ENCODE measurements at regions not wholly inside any gene's neighbourhood (a gene's known extent, or its start where the extent isn't known, plus 50 kb on each side); places are given as distances from the start of the nearest gene placed in this dataset.

- DNase-seq (ENCODE audit: low spot score): no peak
Observed at GRCh38 chr10:106183041-106183440, 981.5 kb downstream of the SORCS1 start.

GRCh38 chr10:106182542-106182941 lies 982.0 kb downstream of the SORCS1 start:
- no peak for DNase-seq (ENCODE audit: low spot score)

DNA sequence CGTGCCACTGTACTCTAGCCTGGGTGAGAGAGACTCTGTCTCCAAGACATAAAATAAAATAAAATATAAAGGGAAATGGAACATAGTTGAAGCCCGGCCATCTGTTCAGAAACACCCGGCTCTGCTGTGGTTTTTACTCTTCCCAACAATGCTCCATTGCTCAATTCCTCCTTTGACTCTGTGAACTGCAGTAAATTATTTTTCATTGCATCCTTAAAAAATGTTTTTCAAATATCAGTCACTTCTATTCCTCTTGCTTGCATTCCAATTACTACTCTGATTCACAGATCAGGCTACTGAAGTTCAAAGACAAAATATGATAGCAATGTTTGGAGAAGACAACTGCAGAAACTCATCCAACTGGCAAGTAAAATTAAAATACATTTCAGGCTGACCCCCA lies 983.0 kb downstream of the SORCS1 start:
- DNase-seq (ENCODE audit: low spot score): no peak

- no peak for DNase-seq (ENCODE audit: low spot score)
Observed at GRCh38 chr10:106179430-106179829, 985.1 kb downstream of the SORCS1 start.

DNA sequence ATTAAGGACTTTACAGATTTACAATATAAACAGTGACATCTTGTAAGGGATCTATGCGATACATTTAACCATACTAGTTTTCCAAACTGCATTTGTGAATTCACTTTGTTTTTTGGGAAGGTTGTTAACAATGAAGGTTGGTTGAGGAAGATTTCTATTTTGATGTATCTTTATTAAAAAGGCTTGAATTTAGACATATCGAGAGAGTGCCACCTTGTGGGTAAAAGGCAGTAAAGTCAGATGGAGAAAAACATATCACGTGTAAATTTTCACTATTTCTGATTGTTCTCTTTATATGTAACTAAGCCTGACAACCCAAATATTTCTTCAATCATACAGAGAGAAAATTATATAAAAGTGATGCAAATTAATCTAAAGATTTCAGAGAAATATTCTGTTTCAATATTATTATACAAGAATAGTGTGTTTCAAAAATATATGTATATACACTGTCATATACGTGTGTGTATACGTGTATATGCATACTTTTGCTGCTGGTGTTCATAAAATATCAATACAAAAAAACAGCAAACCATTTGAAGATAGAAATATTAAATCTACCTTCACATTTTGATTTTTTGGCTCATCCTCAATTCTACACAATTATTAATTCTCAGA lies 988.6 kb downstream of the SORCS1 start:
- no peak for DNase-seq (ENCODE audit: low spot score)

GRCh38 chr10:106173838-106174237 lies 990.7 kb downstream of the SORCS1 start:
- DNase-seq (ENCODE audit: low spot score): no peak

DNA sequence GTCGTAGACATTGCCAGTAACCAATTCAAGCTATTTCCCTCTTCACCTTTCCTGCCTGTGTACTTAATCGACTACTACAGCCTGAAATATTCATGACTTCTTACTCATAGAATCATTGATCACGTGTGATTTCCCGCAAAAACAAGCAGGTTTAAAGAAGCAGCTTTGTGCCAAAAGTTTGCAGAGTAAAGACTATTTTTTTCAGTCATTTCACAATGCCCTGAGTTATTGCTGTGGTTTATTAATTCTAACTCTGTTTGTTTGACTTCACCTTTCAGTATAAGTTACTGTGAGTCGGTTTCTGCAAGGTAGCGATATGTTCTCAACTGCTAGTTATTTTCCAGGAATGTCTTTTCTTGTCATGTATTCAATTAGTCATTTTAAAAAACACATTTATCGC lies 995.3 kb downstream of the SORCS1 start:
- no peak for DNase-seq (ENCODE audit: low spot score)

GRCh38 chr10:106167946-106168345 lies 996.6 kb downstream of the SORCS1 start:
- DNase-seq (ENCODE audit: low spot score): no peak

GRCh38 chr10:106158241-106158640 lies 1006.3 kb downstream of the SORCS1 start:
- DNase-seq (ENCODE audit: low spot score): no peak

- no peak for DNase-seq (ENCODE audit: low spot score)
Observed at GRCh38 chr10:106147021-106147420, 1017.5 kb downstream of the SORCS1 start.

DNA sequence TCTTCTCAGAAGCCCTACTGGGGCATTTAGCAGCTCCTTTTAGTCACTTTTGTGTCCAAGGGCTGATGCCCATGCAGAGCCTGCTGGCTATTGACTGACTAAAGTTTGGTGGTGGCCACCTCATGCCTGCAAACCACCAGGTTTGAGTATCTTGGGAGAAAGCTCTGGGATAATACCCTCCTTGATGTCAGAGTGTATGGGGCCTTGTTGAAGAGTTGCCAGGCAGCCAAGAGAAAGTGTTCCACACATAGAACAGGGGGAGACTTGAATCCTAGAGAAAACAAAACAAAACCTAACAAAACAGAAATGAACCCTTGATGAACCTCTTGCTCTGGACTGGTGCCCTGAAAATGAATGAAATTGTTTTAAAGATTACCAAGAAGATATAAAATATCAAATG lies 1024.6 kb downstream of the SORCS1 start:
- no peak for DNase-seq (ENCODE audit: low spot score)

DNA sequence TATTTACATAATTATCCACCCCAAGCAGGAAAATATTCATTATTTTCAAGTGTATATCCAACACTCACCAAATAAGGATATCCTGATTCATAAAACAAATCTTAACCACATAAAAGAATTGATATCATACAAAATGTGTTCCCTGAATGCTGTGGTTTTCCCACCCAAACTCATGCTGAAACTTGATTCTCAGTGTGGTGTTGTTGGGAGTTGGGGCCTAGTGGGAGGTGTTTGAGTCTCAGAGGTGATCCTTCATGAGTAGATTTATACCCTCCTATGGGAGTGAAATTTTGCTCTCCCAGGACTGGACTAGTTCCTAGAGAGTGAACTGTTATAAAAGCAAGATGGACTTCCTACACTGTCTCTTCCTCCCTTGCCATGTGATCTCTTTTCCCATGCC lies 1028.3 kb downstream of the SORCS1 start:
- DNase-seq (ENCODE audit: low spot score): no peak

GRCh38 chr10:106134326-106135000 lies 1030.0 kb downstream of the SORCS1 start:
- DNase-seq (ENCODE audit: low spot score): no peak

- no peak for DNase-seq (ENCODE audit: low spot score)
Observed at GRCh38 chr10:106133451-106133850, 1031.1 kb downstream of the SORCS1 start.

DNA sequence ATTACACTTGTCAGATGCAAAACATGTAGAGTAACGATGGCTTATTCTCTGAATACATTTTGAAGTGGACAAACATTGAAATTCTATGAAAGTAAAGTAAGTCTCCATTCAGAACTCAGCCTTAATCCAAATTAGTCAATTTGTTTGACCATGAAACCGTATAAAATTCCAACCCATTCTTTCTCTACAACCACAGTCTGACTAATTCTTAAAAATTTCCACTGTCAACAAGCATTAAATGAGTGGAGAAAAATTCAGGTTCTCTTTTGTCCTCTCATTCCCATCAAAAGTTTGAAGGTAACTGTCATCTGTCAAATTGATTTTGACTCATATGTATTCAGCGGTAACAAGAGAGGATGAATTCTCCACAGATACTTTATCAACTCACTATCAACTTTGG lies 1031.5 kb downstream of the SORCS1 start:
- no peak for DNase-seq (ENCODE audit: low spot score)

- no peak for DNase-seq (ENCODE audit: low spot score)
Observed at GRCh38 chr10:106114656-106115186, 1049.8 kb downstream of the SORCS1 start.

GRCh38 chr10:106111246-106111645 lies 1053.3 kb downstream of the SORCS1 start:
- no peak for DNase-seq (ENCODE audit: low spot score)

DNA sequence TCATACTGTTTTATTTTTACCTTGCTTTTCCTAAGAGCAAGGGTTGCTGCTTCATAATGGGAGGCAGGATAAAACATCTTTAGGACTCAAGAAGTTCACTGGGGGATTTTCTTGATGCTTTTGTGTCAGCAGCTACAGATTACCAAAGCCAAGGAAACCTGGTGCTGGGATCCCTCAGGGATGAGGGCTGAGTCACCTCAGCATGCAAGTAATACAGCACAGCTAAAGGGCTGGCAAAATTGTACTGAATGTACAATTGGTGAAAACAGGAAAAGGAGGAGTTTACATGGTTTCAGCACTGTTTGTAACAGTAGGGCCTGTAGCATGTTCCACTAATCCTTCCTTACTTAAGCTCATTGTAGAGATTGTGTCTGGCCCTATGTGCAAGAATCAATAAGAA lies 1056.8 kb downstream of the SORCS1 start:
- no peak for DNase-seq (ENCODE audit: low spot score)

DNA sequence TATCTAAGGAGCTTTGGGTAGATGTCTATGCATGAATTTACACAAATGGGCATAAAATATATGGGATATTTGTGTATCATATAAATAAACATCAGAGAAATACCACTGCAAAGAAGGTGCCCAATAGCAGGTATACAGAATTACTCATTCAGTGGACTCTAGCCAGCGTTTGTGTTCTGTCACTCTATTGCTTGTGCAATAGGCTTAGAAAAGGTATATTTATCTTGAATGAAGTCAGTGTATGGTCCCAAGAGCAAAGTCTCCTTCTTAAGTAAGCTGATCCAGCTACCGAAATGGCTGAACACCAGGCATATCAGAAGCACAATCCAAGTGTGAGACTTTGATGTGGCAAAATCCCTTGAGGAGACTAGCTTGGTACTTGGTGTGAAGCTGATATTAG lies 1058.4 kb downstream of the SORCS1 start:
- DNase-seq (ENCODE audit: low spot score): no peak

- DNase-seq (ENCODE audit: low spot score): no peak
Observed at GRCh38 chr10:106089855-106090254, 1074.7 kb downstream of the SORCS1 start.

- DNase-seq (ENCODE audit: low spot score): no peak
Observed at GRCh38 chr10:106086391-106086790, 1078.1 kb downstream of the SORCS1 start.

GRCh38 chr10:106083572-106083971 lies 1080.9 kb downstream of the SORCS1 start:
- DNase-seq (ENCODE audit: low spot score): no peak

DNA sequence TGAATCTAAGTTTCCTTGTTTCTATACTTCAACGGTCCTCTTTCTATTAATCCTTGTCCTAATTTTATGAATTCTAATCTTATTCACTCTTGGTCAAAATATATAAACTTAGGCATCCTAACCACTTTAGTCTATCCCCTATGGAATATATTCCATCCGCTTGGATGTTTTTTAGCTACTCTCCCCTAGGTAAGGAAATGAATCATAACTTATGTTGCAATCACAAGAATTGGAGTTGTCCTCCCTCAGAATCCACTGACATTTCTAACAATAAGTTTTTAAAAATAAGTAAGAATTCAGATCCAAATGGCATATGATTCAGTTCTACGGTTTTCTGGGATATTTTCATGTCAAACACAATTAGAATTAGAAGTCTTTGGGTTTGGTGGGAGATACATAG lies 1081.6 kb downstream of the SORCS1 start:
- DNase-seq (ENCODE audit: low spot score): no peak
